H1 (cell line): ENCODE measurements at regions not wholly inside any gene's neighbourhood (a gene's known extent, or its start where the extent isn't known, plus 50 kb on each side); places are given as distances from the start of the nearest gene placed in this dataset.

ENCODE experiments used
- CTCF ChIA-PET: fragments of 300-600 bp; sonication (Branson Sonifier 250); formaldehyde crosslinking; loops from one replicate; lab custom pipeline; 2021; ENCODE audit not compliant: partially characterized antibody; lab: Charles Lee
- POLR2A ChIA-PET: fragments of 300-600 bp; sonication (Branson Sonifier 250); formaldehyde crosslinking; loops from one replicate; lab custom pipeline; 2021; ENCODE audit warnings: inconsistent platforms; ENCODE audit not compliant: partially characterized antibody; lab: Charles Lee
- DNase-seq, 2 experiments: peaks; one replicate each; pipeline versions ENCODE4 v3.0.0 to v3.0.0-alpha.2; 2010 to 2022; ENCODE audit warnings: low spot score in 2 of 2, low read depth in 1 of 2, mixed read lengths in 1 of 2
- FAIRE-seq: peaks from 2 replicates; lab custom pipeline; 2011; peaks lifted over from hg19 to GRCh38; lab: Jason Lieb, UNC
- H2AFZ ChIP-seq: 2 replicates; pipeline ENCODE4 v1.8.1; 2012; ENCODE audit warnings: low read length, inconsistent platforms
- H2AK5ac ChIP-seq: 2 replicates; pipeline ENCODE4 v1.6.1; 2013; ENCODE audit warnings: low read depth, low read length
- H2BK120ac ChIP-seq: replicated peaks from 2 replicates; pipeline ENCODE3; 2013; ENCODE audit warnings: low read depth, low read length, inconsistent platforms
- H2BK12ac ChIP-seq: 2 replicates; pipeline ENCODE4 v1.6.1; 2013; ENCODE audit warnings: low read depth, low read length
- H2BK15ac ChIP-seq: 2 replicates; pipeline ENCODE4 v1.6.1; 2013; ENCODE audit warnings: low read length
- H2BK20ac ChIP-seq: 2 replicates; pipeline ENCODE4 v1.6.1; 2013; ENCODE audit warnings: low read length
- H2BK5ac ChIP-seq: 2 replicates; pipeline ENCODE4 v1.6.1; 2013; ENCODE audit warnings: low read depth, low read length
- H3K14ac ChIP-seq: 2 replicates; pipeline ENCODE4 v1.6.1; 2013; ENCODE audit warnings: inconsistent platforms; ENCODE audit not compliant: insufficient read length
- H3K18ac ChIP-seq: 2 replicates; pipeline ENCODE4 v1.6.1; 2013; ENCODE audit warnings: low read length; ENCODE audit errors: extremely low read depth
- H3K23ac ChIP-seq: 2 replicates; pipeline ENCODE4 v1.6.1; 2013; ENCODE audit warnings: inconsistent platforms; ENCODE audit not compliant: insufficient read length
- H3K23me2 ChIP-seq: 2 replicates; pipeline ENCODE4 v1.6.1; 2013; ENCODE audit warnings: low read depth, low read length
- H3K27ac ChIP-seq: 2 replicates; pipeline ENCODE4 v1.6.1; 2011; ENCODE audit warnings: low read depth, low read length, inconsistent platforms
- H3K27me3 ChIP-seq, 4 experiments: replicated peaks in 1 of 4; 1 replicate in 1 of 4; 2 replicates in 3 of 4; pipeline versions ENCODE4 v1.6.1 to v1.8.1; 2011 to 2013; ENCODE audit warnings: low read length in 3 of 4, mild to moderate bottlenecking in 3 of 4, inconsistent platforms in 2 of 4, mixed read lengths in 2 of 4, moderate library complexity in 1 of 4; ENCODE audit not compliant: control insufficient read depth in 3 of 4, insufficient read depth in 3 of 4; ENCODE audit errors: extremely low read depth in 1 of 4
- H3K36me3 ChIP-seq, 4 experiments: 2 replicates each; pipeline versions ENCODE4 v1.6.1 to v1.8.1; 2011 to 2013; ENCODE audit warnings: mild to moderate bottlenecking in 4 of 4, low read length in 3 of 4, moderate library complexity in 2 of 4, control low read depth in 1 of 4, inconsistent platforms in 1 of 4; ENCODE audit not compliant: insufficient read depth in 4 of 4, control insufficient read depth in 2 of 4
- H3K4ac ChIP-seq: replicated peaks from 2 replicates; pipeline ENCODE3; 2013; ENCODE audit warnings: low read length, low read depth, mixed read lengths, inconsistent platforms; ENCODE audit not compliant: insufficient read length
- H3K4me1 ChIP-seq, 4 experiments: replicated peaks in 1 of 4; 1 replicate in 1 of 4; 2 replicates in 3 of 4; pipeline versions ENCODE4 v1.6.1 to v1.8.1; 2011 to 2013; ENCODE audit warnings: low read length in 3 of 4, inconsistent platforms in 2 of 4, mixed read lengths in 1 of 4; ENCODE audit not compliant: insufficient read depth in 4 of 4, control insufficient read depth in 3 of 4
- H3K4me2 ChIP-seq, 2 experiments: 2 replicates each; pipeline versions ENCODE4 v1.6.1 to v1.8.1; 2011 to 2013; ENCODE audit warnings: low read depth in 2 of 2, low read length in 2 of 2, control low read depth in 1 of 2, inconsistent platforms in 1 of 2, mild to moderate bottlenecking in 1 of 2; ENCODE audit not compliant: insufficient read depth in 1 of 2
- H3K4me3 ChIP-seq, 4 experiments: fragments of 200-600, 300-600 bp in 1 of 4; sonication (generic), shearing (Covaris generic), sonication (Bioruptor Twin) in 1 of 4; 2 replicates each; pipeline versions ENCODE4 v1.5.1 to v1.8.1; 2011 to 2016; ENCODE audit warnings: low read length in 4 of 4, low read depth in 3 of 4, control low read depth in 2 of 4, inconsistent platforms in 2 of 4, mild to moderate bottlenecking in 2 of 4, mixed read lengths in 1 of 4, moderate library complexity in 1 of 4; ENCODE audit not compliant: insufficient read depth in 2 of 4; ENCODE audit errors: extremely low read depth in 1 of 4
- H3K56ac ChIP-seq: replicated peaks from 2 replicates; pipeline ENCODE3; 2013; ENCODE audit warnings: low read depth, mild to moderate bottlenecking, mixed read lengths, low read length, inconsistent platforms; ENCODE audit not compliant: insufficient read length
- H3K79me1 ChIP-seq: 2 replicates; pipeline ENCODE4 v1.6.1; 2013; ENCODE audit warnings: low read depth, low read length, control low read depth
- H3K79me2 ChIP-seq, 2 experiments: 2 replicates each; pipeline versions ENCODE4 v1.6.1 to v1.8.1; 2012 to 2013; ENCODE audit warnings: low read length in 2 of 2, mild to moderate bottlenecking in 2 of 2, inconsistent platforms in 1 of 2; ENCODE audit not compliant: insufficient read depth in 2 of 2, control insufficient read depth in 1 of 2
- H3K9ac ChIP-seq, 4 experiments: replicated peaks in 1 of 4; 1 replicate in 1 of 4; 2 replicates in 3 of 4; pipeline versions ENCODE4 v1.6.1 to v1.8.1; 2011 to 2013; ENCODE audit warnings: low read depth in 3 of 4, low read length in 3 of 4, control low read depth in 2 of 4, mild to moderate bottlenecking in 2 of 4, moderate library complexity in 2 of 4, inconsistent platforms in 1 of 4; ENCODE audit errors: extremely low read depth in 1 of 4
- H3K9me3 ChIP-seq, 2 experiments: 2 replicates each; pipeline versions ENCODE4 v1.6.1 to v1.8.1; 2012 to 2013; ENCODE audit warnings: mild to moderate bottlenecking in 2 of 2, moderate library complexity in 2 of 2, control low read depth in 1 of 2, inconsistent platforms in 1 of 2, low read depth in 1 of 2, low read length in 1 of 2, mixed read lengths in 1 of 2; ENCODE audit not compliant: insufficient read depth in 2 of 2
- H4K20me1 ChIP-seq, 2 experiments: replicated peaks in 1 of 2; 2 replicates each; pipeline versions ENCODE3 to v1.8.1; 2011 to 2013; ENCODE audit warnings: inconsistent platforms in 2 of 2, low read length in 2 of 2, mild to moderate bottlenecking in 1 of 2; ENCODE audit not compliant: insufficient read depth in 2 of 2, control insufficient read depth in 1 of 2
- H4K5ac ChIP-seq: 2 replicates; pipeline ENCODE4 v1.6.1; 2013; ENCODE audit warnings: low read length, low read depth, mixed read lengths, inconsistent platforms; ENCODE audit not compliant: insufficient read length
- H4K8ac ChIP-seq: 2 replicates; pipeline ENCODE4 v1.8.0; 2013; ENCODE audit warnings: mild to moderate bottlenecking, moderate library complexity, low read length, inconsistent platforms; ENCODE audit not compliant: insufficient read depth; ENCODE audit errors: extremely low read depth
- H4K91ac ChIP-seq: replicated peaks from 2 replicates; pipeline ENCODE3; 2013; ENCODE audit warnings: low read length, mixed read lengths, inconsistent platforms; ENCODE audit not compliant: insufficient read length
- MAFK ChIP-seq: IDR thresholded peaks from 2 replicates; pipeline ENCODE4 v1.6.1; 2012; ENCODE audit warnings: low read depth, mild to moderate bottlenecking, improper control_type of control experiment, low read length
- NANOG ChIP-seq: IDR thresholded peaks from 2 replicates; pipeline ENCODE4 v1.6.1; 2011; ENCODE audit warnings: low read length, low read depth, mild to moderate bottlenecking, inconsistent platforms; ENCODE audit not compliant: insufficient read depth, poor library complexity, severe bottlenecking
- RBBP5 ChIP-seq: IDR thresholded peaks from 2 replicates; pipeline ENCODE4 v1.7.1; 2012; ENCODE audit warnings: low read depth, mild to moderate bottlenecking, inconsistent platforms, low read length, moderate library complexity, borderline replicate concordance
- RNF2 ChIP-seq: fragments of 200-900, 300-1000 bp; sonication (generic); IDR thresholded peaks from 2 replicates; pipeline ENCODE4 v1.7.1; 2016; ENCODE audit warnings: borderline replicate concordance, low read depth, mild to moderate bottlenecking, antibody characterized with exemption, low read length; ENCODE audit not compliant: poor library complexity, severe bottlenecking; ENCODE audit errors: missing control alignments
- SP1 ChIP-seq: IDR thresholded peaks from 2 replicates; pipeline ENCODE4 v1.6.1; 2011; ENCODE audit warnings: low read depth, low read length
- SP2 ChIP-seq: IDR thresholded peaks from 2 replicates; pipeline ENCODE4 v1.6.1; 2012; ENCODE audit warnings: mild to moderate bottlenecking, low read length, inconsistent platforms
- SRF ChIP-seq: IDR thresholded peaks from 2 replicates; pipeline ENCODE4 v1.6.1; 2011; ENCODE audit warnings: mild to moderate bottlenecking, low read depth, low read length, moderate library complexity
- TAF1 ChIP-seq: IDR thresholded peaks from 2 replicates; pipeline ENCODE4 v1.6.1; 2011; ENCODE audit warnings: mild to moderate bottlenecking, low read depth, low read length
- TBP ChIP-seq: IDR thresholded peaks from 2 replicates; pipeline ENCODE4 v1.6.1; 2011; ENCODE audit warnings: low read depth, low read length, improper control_type of control experiment
- WGBS, 2 experiments: shearing (Covaris generic) in 1 of 2; methylation state at CpG; one replicate each; pipeline versions ENCODE4 v1.1.6 to v1.1.7; 2013 to 2015; ENCODE audit warnings: low lambda C conversion rate in 2 of 2, mixed read lengths in 2 of 2, inconsistent platforms in 1 of 2, low coverage in 1 of 2, missing lambda C conversion rate in 1 of 2; ENCODE audit not compliant: insufficient replicate concordance in 2 of 2, insufficient coverage in 1 of 2, insufficient read length in 1 of 2; ENCODE audit errors: extremely low coverage in 1 of 2, missing lambda C conversion rate in 1 of 2; 5-methylcytosine and 5-hydroxymethylcytosine counted together
- TF ChIP-seq, protein P1 (sequence below): IDR thresholded peaks from 2 replicates; pipeline ENCODE4 v1.6.1; 2011; ENCODE audit warnings: low read length, improper control_type of control experiment
- TF ChIP-seq, protein P2 (sequence below): IDR thresholded peaks from 2 replicates; pipeline ENCODE4 v1.6.1; 2011; ENCODE audit warnings: low read depth, mild to moderate bottlenecking, low read length; ENCODE audit not compliant: insufficient read depth

DNA sequence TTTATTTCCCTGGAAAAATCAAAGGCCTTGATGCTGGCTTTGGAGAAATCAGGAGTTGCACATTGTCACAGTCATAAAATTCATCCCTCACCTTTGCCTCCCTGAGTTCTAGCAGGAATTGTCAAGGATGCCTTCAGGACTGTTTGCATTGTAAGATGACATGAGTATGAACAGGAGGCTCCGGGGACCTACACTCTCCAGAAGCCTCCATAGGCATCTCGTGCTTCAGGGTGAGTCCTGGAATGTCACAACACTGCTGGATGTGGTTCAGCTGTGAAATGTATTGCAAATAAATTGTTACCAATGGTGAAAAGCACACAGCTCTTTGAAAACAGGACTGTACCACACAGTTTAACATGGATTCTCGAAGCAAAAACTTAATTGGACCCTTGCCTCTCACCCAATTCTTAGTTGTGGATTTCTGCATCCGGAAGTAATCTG lies 535.4 kb upstream of the C16orf82 start:
- FAIRE-seq, result no peak

More for the DNA sequence above, 535.4 kb upstream of the C16orf82 start:
- Histone ChIP-seq H3K23ac (no peak overlapping the region), H3K9me3 (no peaks in the 10 kb centered on the region), H3K4me2 (no peak overlapping the region), H3K4me1 (no peaks in the 10 kb centered on the region), H3K4me3 (no peak overlapping the region), H3K18ac (no peak overlapping the region), H3K27ac (no peak overlapping the region), H2BK15ac (no peak overlapping the region), H2BK12ac (no peak overlapping the region), H3K23me2 (no peaks in the 10 kb centered on the region), H2BK5ac (no peak overlapping the region), H4K20me1 (no peaks in the 10 kb centered on the region), H3K79me1 (no peaks in the 10 kb centered on the region), H2AK5ac (no peak overlapping the region), H2AFZ (no peak overlapping the region), H3K14ac (no peak overlapping the region), H3K9ac (no peak overlapping the region), H4K5ac (no peak overlapping the region), H2BK120ac (no peak overlapping the region), H4K91ac (no peak overlapping the region), H3K27me3 (no peaks in the 10 kb centered on the region), H3K79me2 (no peaks in the 10 kb centered on the region), H3K56ac (no peak overlapping the region), H3K36me3 (no peaks in the 10 kb centered on the region), H4K8ac (no peak overlapping the region), H3K4ac (no peak overlapping the region), H2BK20ac (no peak overlapping the region)
- WGBS, 2 experiments, result 93% methylated on average over 4 of the region's 4 CpGs; no CpG with 5 or more reads in 1 of the 2 experiments
- DNase-seq, result no peak
- POLR2A ChIA-PET, result no interaction called here
- CTCF ChIA-PET, result interaction anchor here (0.9 kb wide), 1 partner anchor 125 kb away, joined by 3 read pairs; no protein-coding TSS in a partner anchor
- TF ChIP-seq RNF2, result no peak
- no peak for TF ChIP-seq SP1
- TF ChIP-seq, protein P1, sequence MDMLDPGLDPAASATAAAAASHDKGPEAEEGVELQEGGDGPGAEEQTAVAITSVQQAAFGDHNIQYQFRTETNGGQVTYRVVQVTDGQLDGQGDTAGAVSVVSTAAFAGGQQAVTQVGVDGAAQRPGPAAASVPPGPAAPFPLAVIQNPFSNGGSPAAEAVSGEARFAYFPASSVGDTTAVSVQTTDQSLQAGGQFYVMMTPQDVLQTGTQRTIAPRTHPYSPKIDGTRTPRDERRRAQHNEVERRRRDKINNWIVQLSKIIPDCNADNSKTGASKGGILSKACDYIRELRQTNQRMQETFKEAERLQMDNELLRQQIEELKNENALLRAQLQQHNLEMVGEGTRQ, result no peak
- TF ChIP-seq MAFK, result no peak
- TF ChIP-seq RBBP5, result no peak
- no peak for TF ChIP-seq SRF
- TF ChIP-seq TBP, result no peak
- TF ChIP-seq TAF1, result no peak
- TF ChIP-seq NANOG, result no peak
- TF ChIP-seq SP2, result no peak
- TF ChIP-seq, protein P2, sequence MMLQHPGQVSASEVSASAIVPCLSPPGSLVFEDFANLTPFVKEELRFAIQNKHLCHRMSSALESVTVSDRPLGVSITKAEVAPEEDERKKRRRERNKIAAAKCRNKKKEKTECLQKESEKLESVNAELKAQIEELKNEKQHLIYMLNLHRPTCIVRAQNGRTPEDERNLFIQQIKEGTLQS, result no peak
